ENCODE measurements at regions not wholly inside any gene's neighbourhood (a gene's known extent, or its start where the extent isn't known, plus 50 kb on each side); places are given as distances from the start of the nearest gene placed in this dataset.
A peak's percentile ranks its signal among the peaks of the same experiment; 100 is the strongest.
"Not testable (repeated sequence)": the region's sequence is repeated elsewhere in the genome, so short reads cannot be mapped to it uniquely, and the experiment has no call there.

DNA sequence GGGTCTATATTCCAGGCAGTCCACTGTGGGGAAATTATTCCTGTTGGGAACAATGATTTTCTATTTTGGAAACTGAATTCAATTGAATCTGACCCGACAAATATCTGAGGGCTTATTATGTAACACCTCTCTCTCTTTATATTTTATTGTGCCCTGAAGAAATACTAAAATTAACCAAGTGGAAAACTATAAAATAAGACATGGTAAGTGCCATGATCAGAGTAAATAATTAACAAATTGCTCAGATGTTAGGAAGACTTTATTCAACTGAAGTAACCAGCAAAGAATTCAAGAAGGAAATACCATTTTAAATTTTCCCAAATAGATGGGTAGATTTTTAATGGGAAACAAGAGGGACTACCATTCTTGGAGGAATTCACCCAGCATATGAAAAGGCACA, 632.9 kb downstream of the MAFB start:
- no peak for DNase-seq (ENCODE audit: low spot score)

DNA sequence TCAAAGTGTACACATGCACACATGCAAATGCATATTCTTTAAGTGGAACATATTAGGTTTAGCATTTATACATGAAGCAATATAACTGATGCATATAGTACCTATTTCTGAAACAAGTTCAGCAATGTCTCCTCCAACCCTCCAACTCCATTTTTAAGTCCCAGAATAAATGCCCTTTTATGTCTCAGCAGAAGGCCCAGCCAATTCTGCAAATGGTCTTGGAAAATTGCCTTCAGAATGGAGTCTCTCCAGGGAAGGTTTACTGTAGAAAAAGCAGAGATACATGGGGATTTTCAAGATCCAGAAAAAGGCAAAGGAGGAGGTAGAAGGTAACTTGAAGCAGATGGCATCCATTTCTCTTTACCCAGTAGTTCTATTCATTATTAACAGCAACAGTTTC, 633.3 kb downstream of the MAFB start:
- DNase-seq (ENCODE audit: low spot score) = no peak

DNA sequence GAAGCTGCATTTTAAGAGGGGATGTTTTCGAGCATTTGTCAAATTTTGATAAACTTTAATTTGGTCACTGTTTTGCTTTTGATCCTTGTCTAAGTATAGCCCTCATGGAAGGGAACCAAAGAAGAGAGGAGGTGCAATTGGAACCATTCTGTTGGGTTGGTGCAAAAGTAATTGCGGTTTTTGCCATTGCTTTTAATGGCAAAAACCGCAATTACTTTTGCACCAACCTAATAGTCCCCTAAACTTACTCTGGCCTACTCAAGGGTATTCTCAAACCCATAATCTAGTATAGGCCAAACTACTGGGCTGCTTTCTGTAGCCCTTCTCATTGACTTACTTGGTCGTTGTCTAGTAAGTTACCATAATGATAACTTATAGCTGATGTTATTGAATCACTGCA, 634.7 kb downstream of the MAFB start:
- DNase-seq (ENCODE audit: low spot score) = no peak

- no peak for DNase-seq (ENCODE audit: low spot score)
Measured at GRCh38 chr20:40050596-40050995, 638.4 kb downstream of the MAFB start.

GRCh38 chr20:40049854-40050253, 639.2 kb downstream of the MAFB start:
- DNase-seq (ENCODE audit: low spot score) = no peak

GRCh38 chr20:40046703-40047102, 642.3 kb downstream of the MAFB start:
- no peak for DNase-seq (ENCODE audit: low spot score)

GRCh38 chr20:40037511-40037910, 651.5 kb downstream of the MAFB start:
- DNase-seq (ENCODE audit: low spot score) = no peak

- no peak for DNase-seq (ENCODE audit: low spot score)
Measured at GRCh38 chr20:40029589-40029988, 659.4 kb downstream of the MAFB start.

DNA sequence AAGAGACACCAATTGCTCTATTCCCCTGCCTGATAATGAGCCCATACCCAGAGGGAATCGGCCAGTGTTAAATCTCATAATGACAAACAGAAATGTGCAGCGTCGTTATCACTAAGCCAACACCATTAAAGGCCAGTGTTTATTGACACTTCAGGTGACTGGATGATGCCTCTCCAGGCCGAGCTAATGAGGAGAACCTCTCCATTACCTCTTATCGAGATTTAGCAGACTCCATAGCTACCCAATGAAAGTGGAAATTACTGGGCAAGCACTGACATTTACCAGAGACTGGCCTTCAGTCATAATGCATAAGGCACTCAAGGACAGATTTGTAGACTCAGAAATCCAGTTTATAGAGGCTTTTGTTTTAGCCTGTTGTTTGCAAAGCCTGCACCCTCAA, 669.5 kb downstream of the MAFB start:
- DNase-seq (ENCODE audit: low spot score) = no peak

- no peak for DNase-seq (ENCODE audit: low spot score)
Measured at GRCh38 chr20:40017765-40018164, 671.3 kb downstream of the MAFB start.

- no peak for DNase-seq (ENCODE audit: low spot score)
Measured at GRCh38 chr20:40016890-40017289, 672.1 kb downstream of the MAFB start.

- DNase-seq (ENCODE audit: low spot score) = no peak
Measured at GRCh38 chr20:40016392-40016791, 672.6 kb downstream of the MAFB start.

DNA sequence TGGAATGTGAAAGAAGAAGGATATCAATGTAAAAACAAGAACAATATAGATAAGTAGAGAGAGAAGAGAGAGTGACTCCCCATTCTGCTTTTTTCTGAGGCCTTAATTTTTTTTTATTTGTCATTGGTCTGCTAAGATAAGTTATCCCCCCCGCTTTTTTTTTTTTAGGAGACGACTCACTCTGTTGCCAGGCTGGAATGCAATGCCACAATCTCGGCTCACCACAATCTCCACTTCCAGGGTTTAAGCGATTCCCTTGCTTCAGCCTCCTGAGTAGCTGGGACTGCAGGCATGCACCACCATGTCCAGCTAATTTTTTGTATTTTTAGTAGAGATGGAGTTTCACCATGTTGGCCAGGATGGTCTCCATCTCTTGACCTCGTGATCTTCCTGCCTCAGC, 677.0 kb downstream of the MAFB start:
- DNase-seq (ENCODE audit: low spot score) = not testable (repeated sequence)

- no peak for DNase-seq (ENCODE audit: low spot score)
Measured at GRCh38 chr20:40010483-40010882, 678.6 kb downstream of the MAFB start.

DNA sequence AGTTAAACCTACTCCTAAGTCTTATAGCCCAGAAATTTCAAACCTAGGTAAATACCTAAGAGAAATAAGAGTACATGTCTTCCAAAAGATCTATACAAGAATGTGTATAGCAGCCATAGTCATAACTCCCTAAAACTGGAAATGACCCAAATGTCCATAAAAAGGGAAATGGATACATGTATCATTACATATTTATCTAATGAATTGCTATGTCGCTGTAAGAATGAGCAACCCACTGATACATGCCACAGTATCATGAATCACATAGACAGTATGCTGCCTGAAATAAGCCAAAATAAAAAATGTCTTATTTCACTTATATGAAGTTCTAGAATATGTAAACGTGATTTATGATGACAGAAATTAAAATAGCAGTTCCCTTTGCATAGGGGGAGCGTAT, 679.5 kb downstream of the MAFB start:
- DNase-seq (ENCODE audit: low spot score) = no peak

DNA sequence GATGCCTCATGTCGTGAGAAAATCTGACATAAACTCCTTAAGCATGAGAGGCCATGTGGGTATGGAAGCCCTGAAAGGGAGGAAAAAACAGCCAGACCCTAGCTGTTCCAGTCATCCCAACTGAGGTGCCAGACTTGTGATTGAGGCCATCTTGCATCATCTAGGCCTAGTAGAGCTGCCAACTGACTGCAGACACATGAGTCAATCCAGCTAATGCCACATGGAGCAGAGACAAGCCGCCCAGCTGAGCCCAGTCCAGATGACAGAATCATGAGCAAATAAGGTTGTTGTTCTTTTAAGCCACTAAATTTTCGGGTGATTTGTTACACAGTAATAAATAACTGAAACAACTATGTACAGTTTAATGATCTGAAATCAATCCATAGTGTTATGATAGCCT, 680.9 kb downstream of the MAFB start:
- DNase-seq (ENCODE audit: low spot score) = no peak

- no peak for DNase-seq (ENCODE audit: low spot score)
Measured at GRCh38 chr20:40006168-40006860, 682.7 kb downstream of the MAFB start.

DNA sequence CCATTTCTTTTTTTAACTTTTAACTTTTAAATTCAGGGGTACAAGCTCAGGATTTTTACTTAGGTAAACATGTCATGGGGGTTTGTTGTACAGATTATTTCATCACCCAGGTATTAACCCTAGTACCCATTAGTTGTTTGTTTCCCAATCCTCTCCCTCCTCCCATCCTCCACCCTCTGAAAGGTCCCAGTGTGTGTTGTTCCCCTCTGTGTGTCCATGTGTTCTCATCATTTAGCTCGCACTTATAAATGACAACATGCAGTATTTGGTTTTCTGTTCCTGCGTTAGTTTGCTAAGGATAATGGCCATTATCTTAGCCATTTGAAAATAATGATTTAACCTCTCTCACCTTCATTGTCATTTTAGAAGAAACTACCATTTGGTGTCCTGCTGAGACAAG, 684.9 kb downstream of the MAFB start:
- DNase-seq (ENCODE audit: low spot score) = not testable (repeated sequence)

GRCh38 chr20:39993742-39994141, 695.3 kb downstream of the MAFB start:
- DNase-seq (ENCODE audit: low spot score) = no peak

GRCh38 chr20:39990692-39991091, 698.3 kb downstream of the MAFB start:
- no peak for DNase-seq (ENCODE audit: low spot score)

GRCh38 chr20:39988991-39989390, 700.0 kb downstream of the MAFB start:
- no peak for DNase-seq (ENCODE audit: low spot score)

- no peak for DNase-seq (ENCODE audit: low spot score)
Measured at GRCh38 chr20:39986173-39986904, 702.7 kb downstream of the MAFB start.

DNA sequence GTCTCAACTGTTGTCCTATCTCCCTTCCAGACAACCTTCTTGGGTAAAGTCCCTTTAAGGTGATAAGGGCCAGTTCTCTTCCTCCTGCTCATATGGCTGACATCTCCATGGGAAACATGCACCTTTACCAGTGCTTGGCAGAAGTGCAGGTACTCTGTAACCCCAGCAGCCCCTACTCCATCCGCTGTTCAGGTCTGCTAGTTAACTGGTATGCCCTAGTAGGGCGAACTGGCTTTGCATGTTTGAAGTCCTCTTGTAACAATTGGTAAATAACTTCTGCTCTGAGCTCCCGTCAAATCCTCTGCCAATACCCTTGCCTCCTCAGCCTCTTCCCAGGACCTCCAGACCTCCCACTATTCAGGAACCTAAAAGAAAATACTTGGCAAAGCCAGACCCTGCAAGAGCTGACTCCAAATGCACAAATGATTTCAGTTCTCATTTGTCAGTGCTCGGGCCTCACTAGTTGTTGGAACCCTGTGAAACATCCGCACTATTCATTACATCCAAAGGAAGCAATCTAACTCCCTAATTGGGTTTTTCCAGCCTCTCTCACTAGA, 703.7 kb downstream of the MAFB start:
- DNase-seq (ENCODE audit: low spot score) = no peak

GRCh38 chr20:39983655-39984054, 705.4 kb downstream of the MAFB start:
- peak; percentile 8 for DNase-seq (ENCODE audit: low spot score)

All from HuH-7 (cell line).